Activated CD4-positive, CD25-positive, alpha-beta regulatory T cell treated with anti-CD3 and anti-CD28 coated beads, Interleukin-2, amount 50 U/mL, for 16 hours (primary cell): ENCODE measurements at regions not wholly inside any gene's neighbourhood (a gene's known extent, or its start where the extent isn't known, plus 50 kb on each side); places are given as distances from the start of the nearest gene placed in this dataset.
"Not testable (repeated sequence)": the region's sequence is repeated elsewhere in the genome, so short reads cannot be mapped to it uniquely, and the experiment has no call there.

Experiments used
- DNase-seq: peaks from one replicate; pipeline ENCODE4 v3.0.0-alpha.2; 2020; ENCODE audit warnings: low read depth, low spot score

- DNase-seq = no peak
Observed at GRCh38 chr4:145297556-145297955, 117.2 kb upstream of the OTUD4 start.

GRCh38 chr4:145295547-145295946 is 115.2 kb upstream of the OTUD4 start:
- no peak for DNase-seq

- no peak for DNase-seq
Observed at GRCh38 chr4:145295122-145295521, 114.7 kb upstream of the OTUD4 start.

GRCh38 chr4:145293658-145294057 is 113.3 kb upstream of the OTUD4 start:
- DNase-seq = no peak

DNA sequence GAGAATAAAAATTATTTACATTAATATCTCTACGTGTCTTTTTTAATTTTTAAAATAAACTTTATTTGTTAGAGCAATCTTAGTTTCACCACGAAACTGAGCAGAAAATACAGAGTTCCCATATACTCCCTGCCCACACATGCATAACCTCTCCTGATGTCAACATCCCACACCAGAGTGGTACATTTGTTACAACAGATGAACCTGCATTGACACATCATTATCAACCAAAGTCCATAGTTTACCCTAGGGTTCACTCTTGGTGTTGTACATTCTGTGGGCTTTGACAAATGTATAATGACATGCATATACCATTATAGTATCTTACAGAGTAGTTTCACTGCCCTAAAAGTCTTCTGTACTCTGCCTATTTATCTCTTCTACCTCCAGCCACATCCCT is 110.6 kb upstream of the OTUD4 start:
- no peak for DNase-seq

GRCh38 chr4:145289403-145290076 is 109.2 kb upstream of the OTUD4 start:
- DNase-seq = no peak

DNA sequence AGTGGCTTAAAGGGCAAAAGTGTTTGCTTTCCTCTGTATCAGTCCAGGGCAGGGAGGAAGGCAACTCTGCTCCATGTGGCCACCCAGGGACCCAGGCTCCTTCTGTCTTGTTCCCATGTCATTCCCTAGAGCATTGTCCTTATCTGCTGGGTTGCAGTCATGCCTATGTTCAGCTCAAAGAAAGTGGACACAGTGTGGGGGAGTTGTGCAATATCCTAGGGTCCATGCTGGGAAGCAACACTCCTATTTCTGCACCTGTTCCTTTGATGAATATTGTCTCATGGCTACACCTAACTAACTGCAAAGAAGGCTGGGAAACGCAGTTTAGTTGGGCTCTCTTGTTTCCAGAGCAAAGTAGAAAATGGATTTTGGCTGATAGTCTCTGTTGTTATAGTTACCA is 107.0 kb upstream of the OTUD4 start:
- no peak for DNase-seq

GRCh38 chr4:145285928-145286327 is 105.5 kb upstream of the OTUD4 start:
- no peak for DNase-seq

- no peak for DNase-seq
Observed at GRCh38 chr4:145283909-145284308, 103.5 kb upstream of the OTUD4 start.

- DNase-seq = no peak
Observed at GRCh38 chr4:145281951-145282350, 101.6 kb upstream of the OTUD4 start.

DNA sequence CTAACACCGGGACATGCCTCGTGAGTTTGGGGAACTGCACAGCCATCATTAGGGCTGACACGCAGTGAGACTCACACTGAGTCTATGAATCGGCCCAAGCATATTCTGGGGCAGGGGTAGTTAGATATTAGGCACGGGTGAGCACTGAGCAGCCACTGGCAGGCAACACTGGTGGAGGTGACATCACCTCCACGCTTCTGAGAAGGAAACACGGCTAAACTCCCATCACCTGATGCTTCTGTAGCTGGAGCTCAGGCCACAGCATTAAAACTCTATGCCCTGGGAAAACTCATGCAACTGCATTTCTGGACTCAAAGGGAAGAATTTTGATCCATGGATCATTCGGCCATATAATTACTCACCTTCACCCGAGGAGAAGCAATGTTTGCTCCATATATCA is 100.8 kb upstream of the OTUD4 start:
- no peak for DNase-seq

- DNase-seq = no peak
Observed at GRCh38 chr4:145280541-145280940, 100.2 kb upstream of the OTUD4 start.

DNA sequence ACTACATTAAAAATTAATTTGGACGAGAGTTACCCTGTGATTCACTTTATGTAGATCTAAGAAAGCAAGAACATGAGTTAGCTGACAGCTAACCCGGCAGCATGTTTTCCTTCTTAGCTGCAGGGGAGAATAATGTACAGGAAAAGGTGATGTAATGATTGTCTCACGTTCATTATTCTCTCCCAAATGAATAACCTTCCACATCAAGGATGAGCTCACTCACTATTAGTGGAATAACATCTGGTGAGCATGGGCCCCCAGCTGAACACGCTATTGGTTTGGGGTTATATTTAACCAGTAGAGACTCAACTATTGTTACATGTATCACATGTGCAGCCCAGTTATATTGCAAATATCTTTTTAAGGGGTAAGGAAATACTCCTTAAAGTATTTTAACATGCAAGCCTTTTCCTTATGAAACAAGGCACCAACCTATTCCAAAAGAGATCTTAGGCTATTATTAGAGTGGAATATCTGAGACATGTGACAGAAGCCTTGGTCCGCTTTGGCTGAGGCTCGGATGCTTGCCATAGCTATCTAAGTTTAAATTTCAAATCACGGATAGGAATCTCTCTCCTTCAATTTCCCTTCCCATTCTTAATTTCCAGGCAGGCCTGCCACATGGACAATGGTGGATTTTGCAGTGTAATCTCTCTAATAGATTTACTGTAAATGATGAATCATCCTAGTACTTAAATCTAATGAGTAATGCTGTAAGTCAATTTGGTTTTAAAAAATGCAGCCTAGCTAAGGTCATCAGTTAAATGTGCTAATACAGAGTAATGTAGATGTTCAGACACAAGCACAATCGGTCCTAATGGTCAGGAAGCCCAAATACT is 99.0 kb upstream of the OTUD4 start:
- DNase-seq = no peak

GRCh38 chr4:145278341-145279121 is 98.1 kb upstream of the OTUD4 start:
- DNase-seq = no peak

DNA sequence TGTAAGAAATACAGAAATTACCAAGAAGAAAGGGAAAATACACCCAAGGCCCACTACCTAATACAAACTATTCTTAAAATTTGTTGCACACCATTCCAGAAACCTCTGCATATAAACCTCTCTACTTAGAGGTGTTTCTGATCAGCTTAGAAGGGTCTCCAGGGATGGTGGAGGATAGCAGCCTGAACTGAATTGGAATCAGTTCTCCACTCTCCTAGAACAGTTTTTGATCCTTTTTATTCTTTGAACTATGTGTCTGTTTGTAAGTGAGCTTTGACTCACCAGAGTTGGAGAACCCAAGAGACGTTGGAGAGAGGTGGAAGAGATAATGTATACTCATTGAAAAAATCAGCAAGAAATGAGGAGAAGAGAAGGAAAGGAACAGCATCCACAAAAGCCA is 96.6 kb upstream of the OTUD4 start:
- no peak for DNase-seq

- DNase-seq = no peak
Observed at GRCh38 chr4:145276050-145276449, 95.7 kb upstream of the OTUD4 start.

DNA sequence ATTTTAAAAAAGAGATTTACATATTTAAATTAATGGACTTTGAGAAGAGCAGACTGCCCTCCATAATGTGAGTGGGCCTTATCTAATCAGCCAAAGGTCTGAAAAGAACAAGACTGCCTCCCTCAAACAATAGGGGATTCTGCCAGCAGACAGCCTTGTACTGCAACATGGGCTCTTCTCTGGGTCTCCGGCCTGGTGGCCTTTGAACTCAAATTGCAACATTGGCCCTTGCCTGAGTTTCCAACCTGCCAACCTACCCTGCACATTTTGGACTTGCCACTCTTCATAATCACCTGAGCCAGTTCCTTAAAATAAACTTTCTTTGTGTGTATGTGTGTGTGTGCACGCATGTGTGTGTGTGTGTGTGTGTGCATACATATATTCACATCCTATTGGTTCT is 90.8 kb upstream of the OTUD4 start:
- no peak for DNase-seq

GRCh38 chr4:145266881-145267280 is 86.5 kb upstream of the OTUD4 start:
- no peak for DNase-seq

GRCh38 chr4:145260091-145260490 is 79.7 kb upstream of the OTUD4 start:
- DNase-seq = no peak

DNA sequence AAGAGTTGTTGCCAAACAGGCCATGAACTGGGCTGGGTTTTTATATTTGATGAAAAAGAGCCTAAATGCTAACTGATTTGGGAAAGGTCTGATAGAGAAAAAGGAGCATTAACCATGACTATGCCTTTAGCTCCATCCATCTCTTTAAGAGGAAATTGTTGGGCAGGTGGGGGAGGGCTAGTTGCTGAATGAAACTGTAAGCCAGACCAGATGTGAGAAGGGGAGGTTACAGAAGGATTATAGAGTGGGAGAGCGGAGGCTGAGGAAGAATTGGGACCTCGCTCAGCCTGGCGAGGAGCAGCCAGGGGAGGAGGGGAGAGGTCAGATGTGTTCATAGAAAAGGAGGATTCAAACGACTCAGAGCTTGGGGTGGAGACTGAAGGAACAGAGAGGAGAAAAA is 74.9 kb upstream of the OTUD4 start:
- not testable (repeated sequence) for DNase-seq

GRCh38 chr4:145252190-145252589 is 71.8 kb upstream of the OTUD4 start:
- DNase-seq = no peak

- no peak for DNase-seq
Observed at GRCh38 chr4:145251391-145251790, 71.0 kb upstream of the OTUD4 start.
